ENCODE measurements at regions not wholly inside any gene's neighbourhood (a gene's known extent, or its start where the extent isn't known, plus 50 kb on each side); places are given as distances from the start of the nearest gene placed in this dataset.
A peak's percentile ranks its signal among the peaks of the same experiment; 100 is the strongest.

DNA sequence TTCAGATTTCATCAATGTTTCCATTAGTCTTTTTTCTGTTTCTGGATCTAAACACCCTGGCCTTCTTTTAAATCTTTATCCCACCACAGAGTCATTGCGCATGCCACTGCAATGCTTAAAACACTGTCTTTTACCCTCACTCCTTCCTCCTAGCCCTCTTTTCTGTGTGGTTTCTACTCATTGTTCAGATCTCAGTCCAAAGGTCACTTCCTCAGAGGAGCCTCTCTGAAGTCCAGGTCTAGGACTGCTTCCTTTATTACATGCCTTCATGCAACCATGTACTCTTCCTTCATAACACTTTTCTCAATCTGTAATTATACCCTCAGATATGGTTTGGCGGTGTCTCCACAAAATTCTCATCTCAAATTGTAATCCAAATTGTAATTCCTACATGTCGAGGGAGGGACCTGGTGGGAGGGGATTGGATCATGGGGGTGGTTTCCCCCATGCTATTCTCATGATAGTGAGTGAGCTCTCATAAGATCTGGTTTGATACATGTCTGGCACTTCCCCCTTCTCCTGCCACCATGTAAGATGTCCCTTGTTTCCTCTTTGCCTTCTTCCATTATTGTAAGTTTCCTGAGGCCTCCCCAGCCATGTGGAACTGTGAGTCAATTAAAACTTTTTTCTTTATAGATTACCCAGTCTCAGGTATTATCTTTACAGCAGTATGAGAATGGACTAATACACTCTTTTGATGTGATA is 808.9 kb downstream of the DIAPH3 start:
- Mint-ChIP-seq H3K9me3 (no peaks in the 10 kb centered on the region), H3K4me1 (peaks cover 2% of the 10 kb centered on the region), H3K36me3 (no peaks in the 10 kb centered on the region), H3K27me3 (no peaks in the 10 kb centered on the region), H3K4me3 (no peak overlapping the region), H3K27ac (no peak overlapping the region)
- no peak for DNase-seq

GRCh38 chr13:59356607-59357006 is 807.1 kb downstream of the DIAPH3 start:
- H3K36me3 Mint-ChIP-seq: no peaks in the 10 kb centered on the region
- H3K27ac Mint-ChIP-seq: no peak overlapping the region
- H3K4me3 Mint-ChIP-seq: no peak overlapping the region
- peaks cover 4% of the 10 kb centered on the region for H3K4me1 Mint-ChIP-seq
- no peaks in the 10 kb centered on the region for H3K9me3 Mint-ChIP-seq
- no peaks in the 10 kb centered on the region for H3K27me3 Mint-ChIP-seq
- DNase-seq: no peak

DNA sequence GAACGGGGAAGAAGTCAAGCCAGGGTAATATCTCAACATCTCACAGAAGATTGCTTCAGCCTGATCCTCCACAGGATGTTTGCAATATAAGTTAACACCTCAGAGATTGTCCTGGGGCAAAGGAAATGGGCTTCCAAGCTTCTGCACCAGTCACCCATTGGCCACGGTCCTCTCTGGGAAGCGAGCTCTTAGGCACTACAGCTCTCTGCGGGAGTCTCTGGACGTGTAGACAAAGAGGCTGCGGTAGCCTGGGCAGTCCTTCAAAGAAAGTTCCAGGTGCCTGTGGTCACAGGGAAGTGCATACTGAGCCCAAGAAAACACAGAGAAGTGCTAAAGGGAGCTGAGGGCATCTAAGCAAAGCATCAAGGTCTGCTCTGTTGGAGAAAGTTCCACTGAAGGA is 805.7 kb downstream of the DIAPH3 start:
- no peak overlapping the region for H3K4me3 Mint-ChIP-seq
- H3K27ac Mint-ChIP-seq: no peak overlapping the region
- peaks cover 4% of the 10 kb centered on the region for H3K4me1 Mint-ChIP-seq
- H3K27me3 Mint-ChIP-seq: no peaks in the 10 kb centered on the region
- DNase-seq: no peak
- H3K36me3 Mint-ChIP-seq: no peaks in the 10 kb centered on the region
- H3K9me3 Mint-ChIP-seq: no peaks in the 10 kb centered on the region

- H3K9me3 Mint-ChIP-seq: no peaks in the 10 kb centered on the region
- H3K36me3 Mint-ChIP-seq: no peaks in the 10 kb centered on the region
- no peak overlapping the region for H3K4me3 Mint-ChIP-seq
- DNase-seq: no peak
- no peaks in the 10 kb centered on the region for H3K27me3 Mint-ChIP-seq
- H3K27ac Mint-ChIP-seq: no peak overlapping the region
- H3K4me1 Mint-ChIP-seq: peaks cover 4% of the 10 kb centered on the region
Measured at GRCh38 chr13:59360108-59360507, 803.6 kb downstream of the DIAPH3 start.

GRCh38 chr13:59360916-59361315 is 802.8 kb downstream of the DIAPH3 start:
- Mint-ChIP-seq H3K27ac (no peak overlapping the region), H3K9me3 (no peaks in the 10 kb centered on the region), H3K4me1 (peaks cover 4% of the 10 kb centered on the region), H3K27me3 (no peaks in the 10 kb centered on the region), H3K36me3 (no peaks in the 10 kb centered on the region), H3K4me3 (no peak overlapping the region)
- DNase-seq: no peak

- H3K27ac Mint-ChIP-seq: no peak overlapping the region
- H3K36me3 Mint-ChIP-seq: no peaks in the 10 kb centered on the region
- H3K27me3 Mint-ChIP-seq: no peaks in the 10 kb centered on the region
- H3K4me1 Mint-ChIP-seq: peaks cover 2% of the 10 kb centered on the region
- DNase-seq: no peak
- no peaks in the 10 kb centered on the region for H3K9me3 Mint-ChIP-seq
- no peak overlapping the region for H3K4me3 Mint-ChIP-seq
Measured at GRCh38 chr13:59363313-59363712, 800.4 kb downstream of the DIAPH3 start.

DNA sequence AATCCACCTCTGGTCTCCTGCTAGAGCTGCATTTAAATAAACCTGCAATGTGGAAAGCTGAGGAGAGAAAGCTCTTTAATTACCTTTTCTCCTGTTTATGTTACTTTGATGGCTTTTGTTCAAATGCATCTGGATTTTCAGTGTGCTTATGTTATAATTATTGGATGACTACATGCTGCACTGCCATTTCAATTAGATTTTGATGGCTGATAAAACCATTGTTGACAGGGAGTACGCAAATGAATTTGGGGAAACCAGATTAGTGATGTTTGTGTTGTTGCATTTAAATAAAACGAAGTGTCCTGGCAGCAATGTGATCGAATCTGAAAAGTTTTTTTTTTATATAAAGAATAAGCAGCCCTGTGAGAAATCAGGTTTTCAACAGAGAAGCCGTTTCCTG is 799.8 kb downstream of the DIAPH3 start:
- H3K27me3 Mint-ChIP-seq: no peaks in the 10 kb centered on the region
- no peaks in the 10 kb centered on the region for H3K9me3 Mint-ChIP-seq

DNA sequence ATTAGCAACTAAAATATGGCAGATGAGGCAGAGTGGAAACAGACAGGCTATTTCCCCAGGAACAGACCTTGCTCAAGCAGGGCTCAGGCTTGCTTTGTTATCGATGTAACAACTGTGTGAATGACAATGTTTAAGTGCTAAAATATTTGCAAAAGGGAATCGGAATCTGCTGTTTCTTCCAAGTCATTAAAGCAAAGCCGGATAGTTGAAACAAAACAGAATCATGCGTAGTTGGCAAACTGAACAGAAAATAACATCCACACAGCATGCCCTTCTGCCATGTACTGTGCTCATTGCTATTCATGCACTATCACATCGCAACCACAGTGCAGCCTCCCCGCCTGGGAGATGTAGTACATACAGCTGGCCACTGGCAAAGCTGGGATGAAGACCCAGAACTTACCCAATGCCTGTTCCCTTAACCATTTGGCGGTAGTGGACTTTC is 799.1 kb downstream of the DIAPH3 start:
- no peaks in the 10 kb centered on the region for H3K27me3 Mint-ChIP-seq
- H3K4me1 Mint-ChIP-seq: peaks cover 2% of the 10 kb centered on the region
- no peaks in the 10 kb centered on the region for H3K9me3 Mint-ChIP-seq
- no peak for DNase-seq
- no peak overlapping the region for H3K27ac Mint-ChIP-seq
- H3K4me3 Mint-ChIP-seq: no peak overlapping the region
- H3K36me3 Mint-ChIP-seq: no peaks in the 10 kb centered on the region

More for the DNA sequence above, 799.8 kb downstream of the DIAPH3 start:
- no peaks in the 10 kb centered on the region for H3K36me3 Mint-ChIP-seq
- no peak overlapping the region for H3K27ac Mint-ChIP-seq
- DNase-seq: no peak
- peaks cover 2% of the 10 kb centered on the region for H3K4me1 Mint-ChIP-seq
- H3K4me3 Mint-ChIP-seq: no peak overlapping the region

GRCh38 chr13:59367467-59367866 is 796.3 kb downstream of the DIAPH3 start:
- Mint-ChIP-seq H3K27ac (no peak overlapping the region), H3K27me3 (no peaks in the 10 kb centered on the region), H3K36me3 (no peaks in the 10 kb centered on the region), H3K9me3 (no peaks in the 10 kb centered on the region), H3K4me3 (no peak overlapping the region), H3K4me1 (no peaks in the 10 kb centered on the region)
- DNase-seq: no peak

DNA sequence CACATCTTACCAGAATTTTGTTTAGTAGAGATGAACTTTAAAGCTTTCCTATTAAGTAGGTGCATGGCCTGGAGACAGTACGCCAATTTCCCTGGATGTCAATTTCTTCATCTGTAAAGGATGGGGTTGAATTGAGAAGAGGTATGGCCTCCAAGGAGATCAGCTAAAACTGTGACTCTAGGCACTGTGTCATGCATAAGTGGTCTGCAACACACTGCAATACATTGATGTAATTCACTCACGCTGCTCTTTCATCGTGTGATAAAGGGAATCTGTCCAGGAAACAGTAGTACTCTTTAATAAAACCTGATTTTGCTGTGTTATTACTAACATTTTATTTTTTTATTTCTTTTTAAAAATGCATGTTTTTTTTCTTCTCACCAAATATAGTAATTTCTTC is 795.8 kb downstream of the DIAPH3 start:
- Mint-ChIP-seq H3K36me3 (no peaks in the 10 kb centered on the region), H3K4me3 (no peak overlapping the region), H3K4me1 (no peaks in the 10 kb centered on the region), H3K27ac (no peak overlapping the region), H3K9me3 (no peaks in the 10 kb centered on the region), H3K27me3 (no peaks in the 10 kb centered on the region)
- DNase-seq: no peak

- Mint-ChIP-seq H3K27ac (no peak overlapping the region), H3K27me3 (no peaks in the 10 kb centered on the region), H3K4me3 (no peak overlapping the region), H3K9me3 (no peaks in the 10 kb centered on the region), H3K4me1 (no peaks in the 10 kb centered on the region), H3K36me3 (no peaks in the 10 kb centered on the region)
- DNase-seq: no peak
Measured at GRCh38 chr13:59368693-59369092, 795.0 kb downstream of the DIAPH3 start.

- DNase-seq: no peak
- H3K4me3 Mint-ChIP-seq: no peak overlapping the region
- H3K27me3 Mint-ChIP-seq: peaks cover 5% of the 10 kb centered on the region
- H3K27ac Mint-ChIP-seq: no peak overlapping the region
- no peaks in the 10 kb centered on the region for H3K9me3 Mint-ChIP-seq
- no peaks in the 10 kb centered on the region for H3K36me3 Mint-ChIP-seq
- H3K4me1 Mint-ChIP-seq: no peaks in the 10 kb centered on the region
Measured at GRCh38 chr13:59371229-59371628, 792.5 kb downstream of the DIAPH3 start.

- no peak for DNase-seq
- H3K9me3 Mint-ChIP-seq: no peaks in the 10 kb centered on the region
- H3K4me3 Mint-ChIP-seq: no peak overlapping the region
- no peaks in the 10 kb centered on the region for H3K4me1 Mint-ChIP-seq
- no peak overlapping the region for H3K27ac Mint-ChIP-seq
- no peaks in the 10 kb centered on the region for H3K36me3 Mint-ChIP-seq
- peaks cover 5% of the 10 kb centered on the region for H3K27me3 Mint-ChIP-seq
Measured at GRCh38 chr13:59373341-59373740, 790.4 kb downstream of the DIAPH3 start.

DNA sequence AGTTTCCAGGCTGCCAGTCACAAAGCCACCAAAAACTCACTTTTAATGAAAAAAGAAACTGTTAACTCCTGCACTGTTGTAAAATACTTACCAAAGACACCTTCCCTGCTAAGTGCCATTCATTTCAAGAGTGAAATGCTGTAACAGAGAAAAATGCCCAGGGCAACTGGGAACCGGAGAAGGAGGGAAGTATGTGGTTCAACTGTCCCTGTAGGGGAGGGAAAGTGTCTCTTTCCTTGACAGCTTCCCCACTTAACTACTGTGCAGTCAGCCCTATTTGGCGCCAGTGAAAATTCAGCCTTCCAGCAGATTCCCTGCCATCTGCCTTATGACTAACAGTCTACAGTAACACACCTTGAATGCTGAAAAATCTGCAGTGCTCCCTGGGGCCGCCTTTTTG is 789.0 kb downstream of the DIAPH3 start:
- Mint-ChIP-seq H3K36me3 (no peaks in the 10 kb centered on the region), H3K27ac (no peak overlapping the region), H3K27me3 (peaks cover 5% of the 10 kb centered on the region), H3K4me1 (no peaks in the 10 kb centered on the region), H3K9me3 (no peaks in the 10 kb centered on the region), H3K4me3 (no peak overlapping the region)
- no peak for DNase-seq

GRCh38 chr13:59384154-59384553 is 779.6 kb downstream of the DIAPH3 start:
- Mint-ChIP-seq H3K4me1 (no peaks in the 10 kb centered on the region), H3K4me3 (no peak overlapping the region), H3K9me3 (peaks cover 6% of the 10 kb centered on the region)

GRCh38 chr13:59391696-59392095 is 772.0 kb downstream of the DIAPH3 start:
- Mint-ChIP-seq H3K27ac (no peak overlapping the region), H3K36me3 (no peaks in the 10 kb centered on the region), H3K4me1 (no peaks in the 10 kb centered on the region), H3K4me3 (no peak overlapping the region), H3K27me3 (no peaks in the 10 kb centered on the region), H3K9me3 (no peaks in the 10 kb centered on the region)
- peak; percentile 29 for DNase-seq

More at GRCh38 chr13:59384154-59384553, 779.6 kb downstream of the DIAPH3 start:
- Mint-ChIP-seq H3K27me3 (no peaks in the 10 kb centered on the region), H3K27ac (no peak overlapping the region), H3K36me3 (no peaks in the 10 kb centered on the region)
- DNase-seq: no peak
